ENCODE measurements at regions not wholly inside any gene's neighbourhood (a gene's known extent, or its start where the extent isn't known, plus 50 kb on each side); places are given as distances from the start of the nearest gene placed in this dataset.

DNA sequence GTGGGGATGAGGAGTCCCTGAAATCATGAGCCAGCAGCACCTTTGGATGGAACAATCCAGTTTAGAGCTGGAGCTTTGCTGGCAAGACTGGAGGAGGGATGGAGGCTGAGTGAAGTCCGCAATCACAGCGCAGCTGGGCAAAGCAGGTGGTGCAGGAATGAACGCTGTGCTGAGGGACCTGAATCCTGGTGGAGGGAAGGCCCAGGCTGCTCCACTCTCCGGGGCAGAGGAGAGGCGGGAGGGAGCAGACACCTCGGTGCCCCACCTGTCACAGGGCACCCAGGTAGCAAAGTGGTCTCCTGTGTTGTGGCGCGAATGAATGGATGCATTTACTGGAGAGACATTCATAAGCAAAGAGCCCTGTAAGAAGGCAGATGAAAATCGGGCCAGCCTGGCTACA is 124.8 kb upstream of the ANO1 start:
- FAIRE-seq, result no peak

DNA sequence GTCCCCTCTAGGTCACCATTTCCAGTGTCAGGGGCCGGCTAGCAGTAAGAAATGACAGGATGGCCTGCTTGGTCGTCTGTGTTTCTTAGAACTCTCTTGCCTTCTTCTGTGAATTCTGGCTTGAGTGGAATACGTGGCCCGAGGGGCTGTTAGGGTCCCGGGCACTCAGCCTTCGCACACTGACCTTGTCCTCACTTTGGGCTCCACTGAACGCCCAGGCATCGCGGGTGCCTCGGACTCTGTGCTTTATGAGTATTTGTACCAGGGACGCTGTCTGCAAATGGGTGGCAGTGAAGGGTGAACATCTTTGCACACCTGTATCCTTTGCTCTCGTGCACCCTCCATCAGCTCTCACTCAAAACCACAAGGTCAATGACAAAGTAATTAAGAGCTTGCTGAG is 123.4 kb upstream of the ANO1 start:
- no peak for FAIRE-seq

DNA sequence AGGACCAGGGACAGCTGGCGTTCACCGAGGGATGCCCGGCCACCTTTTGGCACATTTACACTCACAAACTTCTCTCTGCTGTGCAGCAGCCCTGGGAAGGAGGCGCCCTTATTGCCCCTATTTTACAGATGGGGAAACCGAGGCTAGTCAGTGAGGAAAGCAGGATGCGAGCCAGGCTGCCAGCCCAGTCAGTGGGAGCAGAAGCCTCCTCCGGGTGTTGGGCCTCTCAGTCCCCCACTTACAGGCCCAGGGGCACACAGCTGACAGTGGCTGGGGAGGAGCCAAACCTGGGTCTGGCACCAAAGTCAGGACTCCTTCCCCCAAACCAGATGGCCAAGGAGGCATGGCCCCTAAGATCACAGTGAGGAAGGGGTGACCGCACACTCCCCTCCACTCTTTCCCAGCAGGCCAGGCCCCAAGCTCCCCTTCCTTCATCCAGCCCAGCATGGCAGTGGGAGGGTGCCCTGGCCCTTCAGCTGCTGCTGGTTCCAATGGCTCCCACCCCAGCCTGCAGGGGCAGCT is 121.4 kb upstream of the ANO1 start:
- FAIRE-seq, result no peak

DNA sequence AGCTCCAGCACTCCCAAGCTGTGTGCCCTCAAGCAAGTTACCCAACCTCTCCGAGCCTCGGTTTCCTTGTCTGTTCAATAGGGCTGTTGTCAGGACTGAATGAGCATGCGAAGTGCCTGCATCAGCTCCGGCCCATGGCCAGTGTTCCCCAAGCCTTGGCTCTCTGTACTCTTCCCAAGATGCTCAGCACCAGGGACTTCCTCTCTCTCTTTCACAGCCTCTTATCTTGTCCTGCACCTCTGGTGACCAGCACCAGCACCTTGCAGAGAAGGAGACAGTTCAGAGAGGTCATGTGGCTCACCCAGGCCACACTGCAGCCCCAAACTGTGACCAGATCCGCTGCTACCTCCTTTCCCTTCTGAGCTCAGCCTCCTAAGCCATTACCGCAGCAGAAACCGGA is 120.3 kb upstream of the ANO1 start:
- FAIRE-seq, result no peak

DNA sequence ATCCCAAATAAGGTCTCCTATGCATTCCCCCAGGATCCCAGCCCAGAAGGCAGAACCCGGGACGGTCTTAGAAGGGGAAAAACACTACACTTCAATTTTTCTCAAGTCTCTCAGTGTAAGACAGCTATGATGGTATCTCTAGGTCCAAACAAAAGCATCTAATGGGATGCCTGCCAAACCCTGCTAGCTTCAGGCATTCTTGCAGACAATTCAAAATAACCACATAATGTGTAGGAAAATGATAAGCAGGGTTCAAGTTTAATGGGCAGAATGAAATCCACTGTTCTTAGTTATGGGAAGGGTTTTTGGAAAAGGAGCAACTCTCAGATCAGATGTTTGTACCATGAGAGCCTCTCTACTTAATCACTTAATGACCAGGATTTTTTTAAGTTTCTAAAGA is 119.8 kb upstream of the ANO1 start:
- no peak for FAIRE-seq

DNA sequence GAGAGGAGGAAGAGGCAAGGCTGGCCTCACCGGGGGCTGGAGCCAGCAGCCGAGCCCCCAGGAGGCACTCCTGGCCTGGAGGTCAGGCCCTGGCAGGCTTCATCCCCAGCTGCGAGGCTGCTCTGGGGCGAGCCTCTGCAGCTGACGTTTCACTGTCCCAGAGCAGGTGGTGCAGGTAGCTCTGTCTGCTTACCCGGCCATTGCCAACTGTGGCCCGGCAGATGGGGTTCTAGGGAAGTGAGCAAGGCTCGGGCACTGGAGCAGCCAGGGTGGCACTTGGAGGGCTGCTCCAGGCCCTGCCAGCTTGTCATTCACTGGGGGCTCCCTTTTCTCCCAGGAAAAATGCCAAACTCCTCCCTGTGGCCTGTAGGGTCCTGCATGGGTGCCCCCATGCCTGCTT is 118.7 kb upstream of the ANO1 start:
- FAIRE-seq, result no peak

DNA sequence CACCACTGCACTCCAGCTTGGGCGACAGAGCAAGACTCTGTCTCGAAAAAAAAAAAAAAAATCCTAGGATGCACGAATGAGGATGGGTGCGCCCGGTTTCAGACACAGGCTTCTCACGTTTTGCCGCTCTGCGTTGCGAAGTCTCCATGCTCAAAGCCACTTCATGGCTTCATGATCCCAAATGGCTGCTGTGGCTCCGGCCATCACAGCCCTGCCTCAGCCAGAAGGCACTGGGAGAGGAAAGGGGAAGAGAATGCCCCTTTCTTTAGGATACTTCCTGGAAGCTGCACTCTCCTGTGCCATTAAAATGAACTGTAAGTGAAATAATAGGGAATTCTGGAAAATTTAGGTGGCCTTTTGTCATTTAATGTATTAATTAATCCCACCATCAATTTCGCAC is 116.4 kb upstream of the ANO1 start:
- no peak for FAIRE-seq

DNA sequence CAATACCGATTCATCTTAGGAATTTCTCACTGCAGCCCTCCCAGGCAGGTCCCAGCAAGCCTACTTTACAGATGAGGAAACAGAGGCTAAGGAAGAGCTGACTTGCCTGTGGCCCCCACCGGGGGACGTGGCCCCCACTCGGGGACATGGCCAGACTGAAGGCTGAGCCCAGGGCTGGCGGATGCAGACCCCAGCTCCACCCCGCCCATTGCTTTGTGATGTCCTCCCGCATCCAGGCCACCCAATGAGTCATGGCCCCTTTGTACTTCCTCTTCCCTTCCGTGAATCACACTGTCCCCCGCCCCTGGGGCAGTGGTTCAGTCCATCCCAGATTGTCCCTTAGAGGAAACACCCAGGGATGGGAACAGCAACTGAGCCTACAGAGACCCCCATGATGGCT is 116.0 kb upstream of the ANO1 start:
- FAIRE-seq, result no peak

DNA sequence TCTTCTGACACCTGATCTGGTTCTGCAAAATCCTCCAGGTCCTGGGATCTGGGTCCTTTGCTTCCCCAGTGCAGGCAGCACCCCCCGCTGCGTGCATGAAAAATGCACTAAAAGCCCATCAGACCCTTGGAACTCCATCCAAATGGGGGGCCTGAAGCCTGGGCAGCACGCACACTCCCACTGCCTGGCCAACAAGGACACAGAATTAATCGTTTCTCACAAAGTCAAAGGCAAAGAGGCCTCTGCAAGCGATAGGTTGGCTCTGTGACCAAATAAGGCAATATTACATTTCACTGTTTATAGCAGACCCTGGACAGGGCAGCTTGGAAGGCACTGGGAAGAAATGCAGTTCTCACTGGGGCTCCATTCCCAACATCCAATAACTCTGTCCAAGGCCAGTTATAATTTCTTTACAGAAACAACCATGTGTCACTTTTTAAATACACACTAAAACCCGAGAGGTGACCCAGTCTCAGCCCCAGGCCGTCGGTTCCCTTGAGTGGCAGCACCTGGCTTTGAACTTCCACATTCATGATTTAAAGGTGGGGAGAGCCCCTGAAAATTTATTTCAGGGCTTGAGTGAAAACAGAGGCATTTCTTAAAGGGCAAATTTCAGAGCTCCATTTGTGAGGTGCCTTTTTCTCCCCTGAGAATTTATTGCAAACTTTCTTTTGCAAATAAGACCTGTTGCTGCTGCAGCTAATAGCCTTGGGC is 114.4 kb upstream of the ANO1 start:
- FAIRE-seq, result no peak

DNA sequence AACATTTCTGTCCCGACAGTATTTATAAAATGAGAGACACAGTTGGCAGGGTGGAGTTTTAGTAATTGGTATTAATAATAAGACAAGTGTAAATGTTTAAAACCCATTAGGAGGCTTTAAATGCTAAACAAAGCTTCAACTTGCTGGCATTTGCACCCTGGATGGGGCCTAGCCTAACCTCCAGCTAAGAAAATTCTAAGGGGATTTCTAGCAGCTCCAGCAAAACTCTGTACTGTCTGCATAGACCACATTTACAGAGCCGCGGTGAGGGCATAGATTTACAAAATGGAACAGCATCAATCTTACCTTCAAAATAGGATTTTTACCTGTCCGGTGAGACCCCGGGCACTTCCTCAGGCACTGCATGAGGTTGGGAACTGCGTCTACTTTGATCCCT is 113.9 kb upstream of the ANO1 start:
- FAIRE-seq, result no peak

DNA sequence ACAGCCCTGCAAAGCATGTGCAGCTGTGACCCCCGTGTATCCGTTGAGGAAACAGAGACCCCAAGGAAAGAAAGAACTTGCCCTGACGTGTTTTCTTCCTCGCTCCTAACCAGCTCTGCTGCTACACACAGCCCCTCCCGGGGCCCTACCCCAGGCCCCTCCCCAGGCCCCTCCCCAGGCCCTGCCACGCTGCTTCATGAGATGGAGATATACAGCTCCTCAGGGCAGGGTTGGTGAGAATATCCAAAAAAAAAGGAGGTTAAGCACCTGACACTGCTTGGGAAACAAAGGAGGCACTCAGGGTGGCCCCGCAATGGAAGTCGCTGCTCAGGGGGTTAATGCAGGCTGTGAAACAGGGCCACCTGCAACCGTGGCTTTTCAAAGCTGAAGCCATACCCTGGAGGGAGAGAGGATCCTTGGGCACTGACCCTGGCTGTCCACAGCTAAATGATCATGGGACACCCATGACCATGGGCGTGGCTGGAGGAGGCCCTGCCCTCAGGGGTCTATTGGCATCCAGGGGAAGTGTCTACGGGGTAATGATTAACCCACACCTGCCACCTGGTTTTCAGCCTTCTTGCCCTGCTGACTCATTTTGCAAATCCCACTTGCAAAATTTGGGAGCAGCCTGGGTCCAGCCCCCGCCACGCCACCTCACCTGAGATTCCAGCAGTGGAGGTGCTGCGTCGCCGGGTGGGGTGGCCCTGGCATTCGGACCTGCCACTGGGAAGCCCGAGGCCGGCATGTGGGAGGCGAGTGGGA is 112.1 kb upstream of the ANO1 start:
- FAIRE-seq, result no peak

DNA sequence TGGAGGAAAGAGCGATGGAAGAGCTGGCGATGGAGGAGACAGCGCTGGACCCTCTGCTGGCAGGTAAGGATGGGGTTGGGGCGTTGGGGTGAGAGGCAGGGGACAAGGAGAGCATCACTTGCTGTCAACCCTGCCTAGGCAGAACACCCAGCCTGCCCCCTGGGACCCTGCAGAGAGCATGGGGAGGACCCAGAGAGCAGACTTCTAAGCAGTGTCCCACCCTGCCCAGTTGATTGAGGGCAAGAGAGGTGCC is 111.6 kb upstream of the ANO1 start:
- no peak for FAIRE-seq

DNA sequence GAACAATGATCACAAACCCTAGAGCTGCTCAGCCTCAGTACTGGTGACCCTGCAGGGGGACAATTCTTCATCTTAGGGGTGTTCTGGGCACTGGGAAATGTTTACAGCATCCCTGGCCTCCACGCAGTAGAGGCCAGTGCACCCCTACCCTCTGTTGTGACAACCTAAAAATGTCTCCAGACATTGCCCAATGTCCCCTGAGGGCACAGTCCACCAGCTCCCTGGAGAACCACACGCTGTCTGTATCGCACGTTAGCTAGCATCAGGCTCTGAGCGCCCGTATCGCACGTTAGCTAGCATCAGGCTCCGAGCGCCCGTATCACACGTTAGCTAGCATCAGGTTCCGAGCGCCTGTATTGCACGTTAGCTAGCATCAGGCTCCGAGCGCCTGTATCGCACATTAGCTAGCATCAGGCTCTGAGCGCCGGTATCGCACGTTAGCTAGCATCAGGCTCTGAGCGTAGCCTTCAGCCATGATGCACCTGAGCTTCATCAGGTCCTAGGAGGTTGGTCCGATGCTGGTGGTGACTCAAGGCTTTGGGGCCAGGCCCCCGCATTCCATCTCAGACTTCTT is 111.1 kb upstream of the ANO1 start:
- no peak for FAIRE-seq

DNA sequence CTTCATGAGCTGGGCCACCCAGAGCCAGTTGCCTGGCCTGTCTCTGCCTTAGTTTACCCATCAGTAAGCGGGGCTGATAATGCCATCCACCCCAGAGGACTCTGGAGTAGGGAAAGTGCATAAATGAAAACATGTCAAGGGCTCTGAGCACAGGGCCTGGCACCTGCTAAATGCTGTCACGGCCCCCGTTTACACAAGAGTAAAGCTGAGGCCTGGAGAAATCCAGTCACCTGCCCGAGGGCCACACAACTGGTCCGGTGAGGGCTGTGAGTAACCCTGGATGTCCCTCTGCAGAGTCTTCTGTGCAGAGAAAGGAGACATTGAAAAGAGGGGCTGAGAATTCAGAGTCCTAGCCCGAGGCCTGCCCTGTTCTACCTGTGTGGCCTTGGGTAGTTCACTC is 110.6 kb upstream of the ANO1 start:
- no peak for FAIRE-seq

DNA sequence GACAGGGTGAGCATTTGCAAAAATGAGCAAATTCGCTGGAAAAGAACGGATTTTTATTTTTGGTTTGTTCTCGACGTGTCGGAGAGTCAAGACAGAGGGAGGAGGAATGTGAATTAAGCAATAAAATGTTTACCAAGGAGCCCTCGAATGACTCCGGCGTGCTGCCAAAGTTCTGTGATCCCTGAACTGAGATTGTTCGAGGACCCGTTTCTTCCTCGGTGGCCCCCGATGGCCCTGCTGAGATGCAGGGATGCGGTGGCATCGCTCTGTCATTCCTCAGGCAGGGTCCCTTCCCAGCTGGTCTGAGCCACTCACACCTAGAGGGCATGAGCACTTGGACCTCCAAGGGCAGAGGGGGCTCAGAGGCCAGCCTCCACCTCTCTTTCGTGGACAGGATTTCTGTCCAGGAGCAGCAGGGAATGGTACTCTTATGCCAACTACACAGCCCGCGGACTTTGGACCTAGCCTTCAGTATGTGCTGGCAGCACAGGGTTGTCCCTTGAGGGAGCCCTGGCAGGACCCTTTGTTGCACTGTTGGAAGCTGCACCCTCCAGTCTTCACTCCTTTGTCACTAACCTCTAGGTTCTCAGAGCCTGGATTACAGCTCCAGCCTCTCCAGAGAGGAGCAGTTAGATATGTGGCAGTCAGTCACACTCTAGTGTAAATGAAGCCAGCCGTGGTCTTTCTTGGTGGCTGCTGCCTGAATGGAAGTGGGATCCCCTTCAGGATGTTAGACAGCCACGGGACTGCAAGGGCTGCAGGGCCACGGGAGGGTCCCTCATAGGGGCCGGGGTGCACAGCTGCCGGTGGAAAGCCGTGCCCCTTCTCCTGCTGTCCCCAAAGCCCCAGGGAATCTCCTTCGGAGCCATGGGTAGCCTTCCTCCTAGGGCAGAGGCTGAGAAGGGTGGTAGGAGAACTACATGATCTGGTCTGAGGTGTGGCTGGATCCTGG is 109.4 kb upstream of the ANO1 start:
- FAIRE-seq, result no peak

DNA sequence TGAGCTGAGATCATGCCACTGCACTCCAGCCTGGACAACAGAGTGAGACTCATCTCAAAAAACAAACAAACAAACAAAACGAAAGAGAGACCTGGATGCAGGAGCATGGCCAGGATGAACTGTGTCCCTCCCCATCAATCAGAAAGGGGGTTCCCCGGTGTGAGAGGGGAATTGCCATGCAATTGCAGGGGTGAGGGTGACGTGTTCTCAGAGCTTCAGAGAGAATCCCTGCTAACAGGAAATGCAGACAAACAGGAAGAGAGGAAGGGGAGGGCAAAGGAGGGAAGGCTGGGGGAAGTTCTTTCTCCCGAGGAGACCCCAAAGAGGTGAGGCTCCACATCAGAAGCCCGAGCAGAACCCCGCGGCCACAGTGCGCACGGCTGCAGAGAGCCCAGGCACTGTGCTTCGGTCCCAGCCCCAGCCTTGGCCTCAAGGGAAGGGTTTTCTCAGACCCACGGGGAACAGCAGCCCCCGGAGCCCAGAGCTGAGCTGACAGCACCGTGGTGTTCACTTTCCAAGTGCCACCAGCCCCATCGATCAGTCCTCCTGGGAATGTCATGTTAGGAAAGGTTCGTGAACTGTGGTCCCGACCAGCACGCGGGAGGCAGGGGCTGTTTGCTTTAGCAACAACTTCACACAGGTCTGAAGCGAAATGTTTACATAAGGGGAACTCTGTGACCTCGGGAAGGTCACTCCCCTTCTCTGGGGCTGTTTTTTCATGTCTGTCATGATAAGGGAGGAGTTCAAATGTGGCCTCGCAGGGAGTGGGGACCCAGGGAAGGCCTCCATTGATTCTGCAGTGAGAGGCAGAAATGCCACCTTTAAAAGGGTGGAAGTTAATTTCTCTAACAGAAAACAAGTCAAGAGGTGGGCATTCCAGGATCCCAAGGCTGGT is 108.0 kb upstream of the ANO1 start:
- no peak for FAIRE-seq

DNA sequence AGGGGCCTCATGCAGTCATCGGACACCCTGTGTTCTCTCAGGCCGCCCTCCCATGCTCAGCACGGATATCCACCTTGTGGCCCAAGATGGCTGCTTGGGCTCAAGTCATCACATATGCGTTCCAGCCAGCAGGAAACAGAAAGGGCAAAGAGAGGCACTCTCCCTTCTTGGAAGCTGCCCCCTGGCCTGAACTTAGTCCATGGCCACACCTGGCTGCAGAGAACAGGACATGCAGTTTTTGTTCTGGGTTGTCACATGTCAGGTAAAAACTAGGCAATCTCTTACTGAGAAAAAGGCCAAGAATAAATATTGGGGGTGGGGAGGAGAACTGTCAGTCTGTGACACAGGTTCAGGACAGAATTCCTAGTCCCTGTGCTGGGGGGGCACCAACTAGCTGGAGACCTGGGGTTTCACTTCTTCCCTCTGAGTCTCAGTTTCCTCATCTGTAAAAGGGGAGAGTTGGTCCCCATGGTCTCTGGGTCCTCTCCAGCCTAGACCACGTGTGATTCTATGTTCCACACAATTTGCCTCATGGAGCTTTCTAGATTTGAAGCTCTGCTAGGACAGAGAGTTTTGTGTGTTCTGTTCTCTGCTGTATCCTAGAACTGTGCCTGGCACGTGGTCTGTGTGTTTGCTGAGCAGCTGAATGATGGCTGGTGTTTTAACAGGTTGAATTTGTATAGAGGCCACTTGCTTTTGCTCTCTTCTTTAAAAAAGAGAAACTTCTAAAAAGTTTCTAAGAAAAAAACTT is 107.2 kb upstream of the ANO1 start:
- no peak for FAIRE-seq

DNA sequence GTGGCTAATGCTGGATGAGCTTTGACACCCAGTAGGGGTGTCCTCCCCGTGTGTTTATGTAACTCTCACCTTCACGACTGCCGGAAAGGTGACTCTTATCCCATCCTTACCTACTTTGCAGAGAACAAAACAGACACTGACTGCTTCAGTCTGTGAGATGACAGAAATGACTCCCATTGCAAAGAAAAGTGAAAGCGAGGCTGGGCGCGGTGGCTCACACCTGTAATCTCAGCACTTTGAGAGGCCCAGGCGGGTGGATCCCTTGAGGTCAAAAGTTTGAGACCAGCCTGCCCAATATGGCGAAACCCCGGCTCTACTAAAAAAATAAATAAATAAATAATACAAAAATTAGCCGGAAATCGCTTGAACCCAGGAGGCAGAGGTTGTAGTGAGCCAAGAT is 106.4 kb upstream of the ANO1 start:
- no peak for FAIRE-seq

DNA sequence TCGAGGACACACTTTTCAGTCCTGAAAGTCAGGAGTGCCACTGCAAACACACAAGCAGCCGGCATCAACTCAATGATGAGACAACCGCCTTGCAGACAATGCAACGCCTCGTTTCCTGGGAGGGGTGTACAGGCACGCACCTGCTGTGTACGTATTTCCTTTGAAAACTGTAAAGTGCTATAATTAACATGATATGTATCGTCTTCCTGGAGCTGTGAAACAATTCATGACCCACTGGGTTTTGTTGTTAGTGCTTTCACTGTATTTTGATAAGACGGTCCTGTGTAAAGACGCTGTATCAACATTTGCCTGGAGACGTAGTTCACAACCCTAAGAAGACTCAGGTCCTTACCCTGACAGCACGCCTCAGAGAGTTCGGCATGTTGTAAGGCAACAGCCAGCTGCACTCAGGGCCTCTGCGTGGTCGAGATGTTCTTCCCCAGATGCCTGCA is 105.7 kb upstream of the ANO1 start:
- FAIRE-seq, result no peak

DNA sequence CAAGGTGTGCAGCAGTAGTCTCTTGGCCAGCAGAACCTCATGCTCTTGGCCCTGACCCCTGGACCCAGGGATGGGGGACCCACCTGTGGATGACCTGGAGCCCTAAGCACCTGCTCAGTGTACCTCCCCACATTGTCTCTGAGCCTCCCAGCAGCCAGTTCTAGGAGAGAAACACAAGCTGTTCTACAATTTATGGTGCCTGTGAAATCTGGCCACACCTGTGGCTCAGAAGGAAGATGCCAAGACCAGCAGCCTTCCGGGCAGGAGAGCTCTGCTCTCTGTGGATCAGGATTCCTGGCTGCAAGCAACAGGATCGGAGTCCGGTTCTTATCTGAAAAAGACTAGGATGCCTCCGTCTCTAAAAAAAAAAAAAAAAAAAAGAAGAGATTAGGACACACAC is 103.6 kb upstream of the ANO1 start:
- FAIRE-seq, result no peak

DNA sequence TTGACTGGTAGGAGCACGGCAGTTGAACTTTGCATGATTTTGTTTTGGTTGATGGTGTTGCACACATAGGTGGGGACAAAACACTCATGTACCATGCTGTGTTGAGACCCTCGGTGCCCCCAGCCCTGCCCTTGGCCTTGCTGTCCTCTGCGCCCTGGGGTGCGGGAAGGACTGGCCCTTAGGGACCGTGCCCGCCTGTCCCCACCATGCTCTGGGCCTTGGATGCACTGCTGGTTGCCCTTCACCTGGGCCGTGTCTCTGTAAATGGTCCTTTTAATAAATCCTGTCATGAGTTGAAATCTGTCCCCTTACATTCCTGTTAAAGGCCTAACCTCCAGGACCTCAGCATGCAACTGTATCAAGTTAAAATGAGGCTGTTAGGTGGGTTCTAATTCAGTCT is 102.3 kb upstream of the ANO1 start:
- FAIRE-seq, result no peak
